ENCODE measurements at regions not wholly inside any gene's neighbourhood (a gene's known extent, or its start where the extent isn't known, plus 50 kb on each side); places are given as distances from the start of the nearest gene placed in this dataset.
"Not testable (repeated sequence)": the region's sequence is repeated elsewhere in the genome, so short reads cannot be mapped to it uniquely, and the experiment has no call there.

GRCh38 chr3:26280517-26280916 is 342.1 kb upstream of the LRRC3B start:
- TF ChIP-seq, protein P1, sequence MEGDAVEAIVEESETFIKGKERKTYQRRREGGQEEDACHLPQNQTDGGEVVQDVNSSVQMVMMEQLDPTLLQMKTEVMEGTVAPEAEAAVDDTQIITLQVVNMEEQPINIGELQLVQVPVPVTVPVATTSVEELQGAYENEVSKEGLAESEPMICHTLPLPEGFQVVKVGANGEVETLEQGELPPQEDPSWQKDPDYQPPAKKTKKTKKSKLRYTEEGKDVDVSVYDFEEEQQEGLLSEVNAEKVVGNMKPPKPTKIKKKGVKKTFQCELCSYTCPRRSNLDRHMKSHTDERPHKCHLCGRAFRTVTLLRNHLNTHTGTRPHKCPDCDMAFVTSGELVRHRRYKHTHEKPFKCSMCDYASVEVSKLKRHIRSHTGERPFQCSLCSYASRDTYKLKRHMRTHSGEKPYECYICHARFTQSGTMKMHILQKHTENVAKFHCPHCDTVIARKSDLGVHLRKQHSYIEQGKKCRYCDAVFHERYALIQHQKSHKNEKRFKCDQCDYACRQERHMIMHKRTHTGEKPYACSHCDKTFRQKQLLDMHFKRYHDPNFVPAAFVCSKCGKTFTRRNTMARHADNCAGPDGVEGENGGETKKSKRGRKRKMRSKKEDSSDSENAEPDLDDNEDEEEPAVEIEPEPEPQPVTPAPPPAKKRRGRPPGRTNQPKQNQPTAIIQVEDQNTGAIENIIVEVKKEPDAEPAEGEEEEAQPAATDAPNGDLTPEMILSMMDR (IDR thresholded peaks at IDR 0.05): no peak
- no peaks in the 10 kb centered on the region for H3K79me2 ChIP-seq
- H3K4me1 ChIP-seq: no peaks in the 10 kb centered on the region
- H2AFZ ChIP-seq: no peak overlapping the region
- H3K27ac ChIP-seq: no peak overlapping the region
- H3K36me3 ChIP-seq (ENCODE audit: control insufficient read depth, insufficient read depth, low read length): no peaks in the 10 kb centered on the region
- H3K4me2 ChIP-seq (ENCODE audit: low read length): no peak overlapping the region
- no peaks in the 10 kb centered on the region for H3K27me3 ChIP-seq (ENCODE audit: control insufficient read depth, insufficient read depth, low read length)
- no peak overlapping the region for H3K9ac ChIP-seq
- no peak overlapping the region for H3K4me3 ChIP-seq (ENCODE audit: low read depth, low read length)
- no peaks in the 10 kb centered on the region for H3K9me3 ChIP-seq (ENCODE audit: control insufficient read depth, low read length)

DNA sequence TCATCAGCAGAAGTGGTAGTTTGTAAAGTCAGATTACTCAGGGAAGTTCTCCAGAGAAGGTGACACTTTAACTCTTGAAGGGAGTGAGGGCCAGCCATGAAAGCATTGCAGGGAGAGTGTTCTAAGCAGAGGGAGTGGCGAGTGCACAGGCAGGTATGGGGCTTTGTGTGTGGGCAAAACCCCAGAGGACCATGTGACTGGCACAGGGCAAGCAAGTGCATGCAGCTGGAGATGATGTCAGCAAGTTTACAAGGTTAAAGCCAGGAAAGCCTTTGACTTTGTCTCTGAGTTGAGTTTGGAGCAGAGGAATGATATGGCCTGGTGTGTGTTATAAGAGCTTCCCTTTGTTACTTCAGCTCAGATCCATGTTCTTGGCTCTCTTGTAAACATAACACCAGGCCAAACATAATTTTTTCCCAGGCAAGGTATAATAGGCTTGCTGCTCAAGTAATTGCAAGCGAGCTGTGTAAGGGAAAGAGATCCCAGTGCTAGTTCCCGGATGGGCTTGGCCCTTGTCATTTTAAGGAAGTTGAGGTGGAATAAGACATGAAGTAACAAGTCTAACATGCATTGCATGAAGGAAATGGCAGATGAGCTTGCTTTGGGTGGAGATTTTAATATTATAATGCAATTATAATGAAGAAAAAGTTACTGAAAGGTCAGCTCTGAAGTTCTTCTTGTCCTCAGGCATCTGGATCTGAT is 341.1 kb upstream of the LRRC3B start:
- Histone ChIP-seq H3K4me3 (ENCODE audit: low read depth, low read length) (no peak overlapping the region), H3K79me2 (no peaks in the 10 kb centered on the region), H3K27me3 (ENCODE audit: control insufficient read depth, insufficient read depth, low read length) (no peaks in the 10 kb centered on the region), H3K36me3 (ENCODE audit: control insufficient read depth, insufficient read depth, low read length) (no peaks in the 10 kb centered on the region), H3K9me3 (ENCODE audit: control insufficient read depth, low read length) (no peaks in the 10 kb centered on the region), H3K4me1 (no peaks in the 10 kb centered on the region), H3K4me2 (ENCODE audit: low read length) (no peak overlapping the region), H2AFZ (no peak overlapping the region), H3K9ac (no peak overlapping the region), H3K27ac (no peak overlapping the region)
- TF ChIP-seq, protein P1 (IDR thresholded peaks at IDR 0.05): no peak

DNA sequence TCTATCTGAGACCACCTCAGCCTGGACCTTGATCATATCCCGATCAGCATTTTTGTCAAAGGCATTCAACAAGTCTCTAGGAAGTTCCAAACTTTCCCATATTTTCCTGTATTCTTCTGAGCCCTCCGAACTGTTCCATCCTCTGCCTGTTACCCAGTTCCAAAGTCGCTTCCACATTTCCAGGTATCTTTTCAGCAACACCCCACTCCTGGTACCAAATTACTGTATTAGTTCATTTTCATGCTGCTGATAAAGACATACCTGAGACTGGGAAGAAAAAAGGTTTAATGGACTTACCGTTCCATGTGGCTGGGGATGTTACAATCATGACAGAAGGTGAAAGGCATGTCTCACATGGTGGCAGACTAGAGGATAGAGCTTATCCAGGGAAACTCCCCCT is 338.1 kb upstream of the LRRC3B start:
- H2AFZ ChIP-seq; H3K4me2 ChIP-seq (ENCODE audit: low read length); H3K4me1 ChIP-seq; H3K36me3 ChIP-seq (ENCODE audit: control insufficient read depth, insufficient read depth, low read length); H3K27me3 ChIP-seq (ENCODE audit: control insufficient read depth, insufficient read depth, low read length); H3K9me3 ChIP-seq (ENCODE audit: control insufficient read depth, low read length); H3K79me2 ChIP-seq; H3K9ac ChIP-seq; H3K4me3 ChIP-seq (ENCODE audit: low read depth, low read length); H3K27ac ChIP-seq: not testable (repeated sequence)

DNA sequence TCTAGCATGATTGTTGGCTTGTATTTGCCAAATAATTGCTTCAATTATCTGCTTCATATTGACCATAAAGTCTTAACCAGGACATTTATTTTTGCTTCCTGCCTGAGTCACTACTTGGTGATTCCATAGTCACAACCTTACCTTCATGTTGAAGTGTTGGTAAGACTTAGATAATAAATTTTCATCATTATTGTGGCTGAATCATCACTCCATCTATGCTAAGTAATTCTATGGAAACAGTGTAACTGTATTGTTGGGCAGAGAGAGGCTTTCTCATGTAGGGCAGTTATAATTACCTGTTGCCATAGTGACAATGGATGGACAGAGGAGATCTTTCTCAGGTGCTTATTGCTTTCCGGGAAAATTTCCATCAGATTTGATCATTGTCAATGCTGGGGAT is 330.7 kb upstream of the LRRC3B start:
- TF ChIP-seq, protein P1 (IDR thresholded peaks at IDR 0.05): no peak
- Histone ChIP-seq H2AFZ (no peak overlapping the region), H3K79me2 (no peaks in the 10 kb centered on the region), H3K27me3 (ENCODE audit: control insufficient read depth, insufficient read depth, low read length) (no peaks in the 10 kb centered on the region), H3K4me3 (ENCODE audit: low read depth, low read length) (no peak overlapping the region), H3K9me3 (ENCODE audit: control insufficient read depth, low read length) (no peaks in the 10 kb centered on the region), H3K4me2 (ENCODE audit: low read length) (no peak overlapping the region), H3K9ac (no peak overlapping the region), H3K4me1 (no peaks in the 10 kb centered on the region), H3K27ac (no peak overlapping the region), H3K36me3 (ENCODE audit: control insufficient read depth, insufficient read depth, low read length) (no peaks in the 10 kb centered on the region)

DNA sequence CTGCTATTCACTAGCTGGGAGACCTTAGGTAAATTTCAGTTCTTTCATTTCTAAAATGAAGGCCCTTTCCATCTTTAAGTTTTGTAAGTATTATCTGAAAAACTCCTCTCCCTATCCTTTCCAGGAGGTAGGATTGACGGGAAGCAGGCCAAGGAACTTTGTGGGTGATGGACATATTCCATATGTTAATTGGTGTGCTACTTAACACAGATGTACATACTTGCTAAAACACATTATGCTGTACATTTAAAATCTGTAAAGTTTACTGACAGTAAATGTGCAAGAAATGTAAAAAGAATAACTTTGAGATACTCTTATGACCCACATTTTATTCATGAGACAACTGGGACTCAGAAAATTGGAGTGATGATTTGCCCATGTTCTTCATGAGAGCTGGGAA is 329.8 kb upstream of the LRRC3B start:
- no peak overlapping the region for H2AFZ ChIP-seq
- TF ChIP-seq, protein P1 (IDR thresholded peaks at IDR 0.05): no peak
- no peaks in the 10 kb centered on the region for H3K79me2 ChIP-seq
- H3K4me3 ChIP-seq (ENCODE audit: low read depth, low read length): no peak overlapping the region
- no peaks in the 10 kb centered on the region for H3K4me1 ChIP-seq
- no peaks in the 10 kb centered on the region for H3K27me3 ChIP-seq (ENCODE audit: control insufficient read depth, insufficient read depth, low read length)
- H3K9me3 ChIP-seq (ENCODE audit: control insufficient read depth, low read length): no peaks in the 10 kb centered on the region
- no peak overlapping the region for H3K27ac ChIP-seq
- no peak overlapping the region for H3K9ac ChIP-seq
- H3K36me3 ChIP-seq (ENCODE audit: control insufficient read depth, insufficient read depth, low read length): no peaks in the 10 kb centered on the region
- no peak overlapping the region for H3K4me2 ChIP-seq (ENCODE audit: low read length)

All from parathyroid adenoma (tissue), 2 donors.